ENCODE measurements at regions not wholly inside any gene's neighbourhood (a gene's known extent, or its start where the extent isn't known, plus 50 kb on each side); places are given as distances from the start of the nearest gene placed in this dataset.

DNA sequence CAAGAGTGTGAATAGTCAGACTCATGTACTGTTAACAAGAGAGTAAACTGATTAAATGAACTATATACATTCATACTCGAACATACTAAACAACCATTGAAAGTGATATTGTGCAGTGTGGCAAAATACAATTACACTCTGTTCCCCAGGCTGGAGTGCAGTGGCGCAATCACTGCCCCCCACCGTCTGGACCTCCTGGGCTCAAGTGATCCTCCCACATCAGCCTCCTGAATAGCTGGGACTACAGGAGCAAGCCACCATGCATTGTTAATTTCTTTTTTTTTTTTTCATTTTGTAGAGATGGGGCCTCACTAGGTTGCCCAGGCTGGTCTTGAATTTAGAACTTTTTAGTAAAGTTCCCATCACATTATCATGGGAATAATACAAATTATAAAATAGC lies 77.3 kb upstream of the LSM14A start:
- TF ChIP-seq EZH2phosphoT487 (IDR thresholded peaks at IDR 0.05; ENCODE audit: borderline replicate concordance): no peak
- TF ChIP-seq, protein P1, sequence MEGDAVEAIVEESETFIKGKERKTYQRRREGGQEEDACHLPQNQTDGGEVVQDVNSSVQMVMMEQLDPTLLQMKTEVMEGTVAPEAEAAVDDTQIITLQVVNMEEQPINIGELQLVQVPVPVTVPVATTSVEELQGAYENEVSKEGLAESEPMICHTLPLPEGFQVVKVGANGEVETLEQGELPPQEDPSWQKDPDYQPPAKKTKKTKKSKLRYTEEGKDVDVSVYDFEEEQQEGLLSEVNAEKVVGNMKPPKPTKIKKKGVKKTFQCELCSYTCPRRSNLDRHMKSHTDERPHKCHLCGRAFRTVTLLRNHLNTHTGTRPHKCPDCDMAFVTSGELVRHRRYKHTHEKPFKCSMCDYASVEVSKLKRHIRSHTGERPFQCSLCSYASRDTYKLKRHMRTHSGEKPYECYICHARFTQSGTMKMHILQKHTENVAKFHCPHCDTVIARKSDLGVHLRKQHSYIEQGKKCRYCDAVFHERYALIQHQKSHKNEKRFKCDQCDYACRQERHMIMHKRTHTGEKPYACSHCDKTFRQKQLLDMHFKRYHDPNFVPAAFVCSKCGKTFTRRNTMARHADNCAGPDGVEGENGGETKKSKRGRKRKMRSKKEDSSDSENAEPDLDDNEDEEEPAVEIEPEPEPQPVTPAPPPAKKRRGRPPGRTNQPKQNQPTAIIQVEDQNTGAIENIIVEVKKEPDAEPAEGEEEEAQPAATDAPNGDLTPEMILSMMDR (conservative IDR thresholded peaks at IDR 0.05; ENCODE audit: low read length): no peak
